Adrenal gland (tissue), 5 donors: ENCODE measurements at regions not wholly inside any gene's neighbourhood (a gene's known extent, or its start where the extent isn't known, plus 50 kb on each side); places are given as distances from the start of the nearest gene placed in this dataset.

ENCODE experiments used
- POLR2A ChIP-seq, 2 donors: fragments of 450-650 bp; IDR thresholded peaks; one replicate each; pipeline ENCODE4 v1.6.1; 2017; ENCODE audit warnings: antibody characterized with exemption in 2 of 2, mild to moderate bottlenecking in 2 of 2, moderate library complexity in 1 of 2
- TF ChIP-seq, protein P1 (sequence below), 6 experiments: fragments of 450-650 bp in 4 of 6; fragments of 200-600 bp in 2 of 6; sonication (generic) in 1 of 6; IDR thresholded peaks; 1 replicate in 5 of 6; 2 replicates in 1 of 6; pipeline versions ENCODE4 v1.5.1 to v1.8.0; 2016 to 2021; ENCODE audit warnings: antibody characterized with exemption in 6 of 6, mild to moderate bottlenecking in 2 of 6, moderate library complexity in 1 of 6
- donor health status: DM: no; HTN: no; CAD: no.

DNA sequence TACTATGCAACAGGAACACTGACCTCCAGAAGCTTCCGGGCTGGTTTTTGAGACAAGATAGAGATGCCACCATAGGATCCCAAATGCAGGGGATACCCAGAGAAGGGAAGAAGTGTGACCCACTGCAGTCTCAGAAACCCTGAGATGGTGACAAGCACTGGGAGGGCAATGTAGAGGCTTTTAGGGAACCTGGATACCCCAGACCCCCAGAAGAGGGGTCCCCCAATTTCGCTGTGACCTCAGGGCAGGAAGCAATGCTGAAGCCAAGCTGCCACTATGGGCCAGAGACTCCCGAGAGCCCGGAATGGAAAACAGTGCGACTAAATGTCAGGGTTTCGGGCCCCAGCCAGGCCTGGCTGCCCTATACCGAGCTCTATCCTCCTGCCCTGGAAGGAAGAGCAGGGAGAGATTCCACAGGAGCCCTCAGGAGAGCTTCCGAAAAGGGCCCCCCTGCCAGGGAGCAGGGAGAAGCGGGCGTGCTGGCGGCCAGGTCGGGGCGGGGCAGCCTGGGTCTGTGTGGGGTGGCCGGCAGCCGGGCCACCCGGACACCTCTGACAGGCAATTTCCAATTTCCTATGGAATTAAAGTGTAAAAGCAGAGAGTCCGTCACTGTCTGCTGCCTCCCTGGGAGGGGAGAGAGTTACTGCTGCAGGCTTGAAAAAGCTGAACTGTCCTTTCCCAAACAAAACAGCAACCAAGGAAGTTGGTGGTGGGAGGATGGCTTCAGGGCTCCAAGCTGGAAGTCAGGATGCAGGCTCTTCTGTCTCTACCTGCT lies 154.2 kb downstream of the FGF18 start:
- TF ChIP-seq, protein P1, sequence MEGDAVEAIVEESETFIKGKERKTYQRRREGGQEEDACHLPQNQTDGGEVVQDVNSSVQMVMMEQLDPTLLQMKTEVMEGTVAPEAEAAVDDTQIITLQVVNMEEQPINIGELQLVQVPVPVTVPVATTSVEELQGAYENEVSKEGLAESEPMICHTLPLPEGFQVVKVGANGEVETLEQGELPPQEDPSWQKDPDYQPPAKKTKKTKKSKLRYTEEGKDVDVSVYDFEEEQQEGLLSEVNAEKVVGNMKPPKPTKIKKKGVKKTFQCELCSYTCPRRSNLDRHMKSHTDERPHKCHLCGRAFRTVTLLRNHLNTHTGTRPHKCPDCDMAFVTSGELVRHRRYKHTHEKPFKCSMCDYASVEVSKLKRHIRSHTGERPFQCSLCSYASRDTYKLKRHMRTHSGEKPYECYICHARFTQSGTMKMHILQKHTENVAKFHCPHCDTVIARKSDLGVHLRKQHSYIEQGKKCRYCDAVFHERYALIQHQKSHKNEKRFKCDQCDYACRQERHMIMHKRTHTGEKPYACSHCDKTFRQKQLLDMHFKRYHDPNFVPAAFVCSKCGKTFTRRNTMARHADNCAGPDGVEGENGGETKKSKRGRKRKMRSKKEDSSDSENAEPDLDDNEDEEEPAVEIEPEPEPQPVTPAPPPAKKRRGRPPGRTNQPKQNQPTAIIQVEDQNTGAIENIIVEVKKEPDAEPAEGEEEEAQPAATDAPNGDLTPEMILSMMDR (IDR thresholded peaks at IDR 0.05) = no peak
- TF ChIP-seq POLR2A (IDR thresholded peaks at IDR 0.05) = no peak
